SK-N-SH treated with all-trans-retinoic acid at 6 μM for 48 hours (cell line): ENCODE measurements at regions not wholly inside any gene's neighbourhood (a gene's known extent, or its start where the extent isn't known, plus 50 kb on each side); places are given as distances from the start of the nearest gene placed in this dataset.

ENCODE experiments used
- ATAC-seq: fragments of 200-7000 bp; cut with Tn5 transposase; 3 replicates; pipeline ENCODE4 v1.9.1; 2020; ENCODE audit warnings: mild to moderate bottlenecking, moderate library complexity
- ARNTL ChIP-seq: fragments of 450-650 bp; formaldehyde crosslinking; IDR thresholded peaks from 2 replicates; pipeline ENCODE4 v1.5.0; 2020; ENCODE audit warnings: low read depth, mild to moderate bottlenecking, moderate library complexity, borderline replicate concordance
- BACH2 ChIP-seq: fragments of 250-450 bp; sonication (Bioruptor Pico); IDR thresholded peaks from 2 replicates; pipeline ENCODE4 v1.9.0; 2021; ENCODE audit warnings: mild to moderate bottlenecking, borderline replicate concordance
- CREB5 ChIP-seq: fragments of 250-450 bp; sonication (Bioruptor Pico); IDR thresholded peaks from 2 replicates; pipeline ENCODE4 v1.5.1; 2020; ENCODE audit warnings: low read depth, mild to moderate bottlenecking, moderate library complexity
- CSDC2 ChIP-seq: fragments of 250-450 bp; sonication (Bioruptor Pico); IDR thresholded peaks from 2 replicates; pipeline ENCODE4 v1.5.0; 2020; ENCODE audit warnings: mild to moderate bottlenecking, moderate library complexity
- ESRRG ChIP-seq: fragments of 250-450 bp; sonication (Bioruptor Pico); IDR thresholded peaks from 2 replicates; pipeline ENCODE4 v1.6.1; 2021; ENCODE audit warnings: mild to moderate bottlenecking
- GLIS3 ChIP-seq: fragments of 250-450 bp; sonication (Bioruptor Pico); IDR thresholded peaks from 2 replicates; pipeline ENCODE4 v1.5.0; 2020; ENCODE audit warnings: mild to moderate bottlenecking, moderate library complexity
- ISL1 ChIP-seq: fragments of 250-450 bp; sonication (Bioruptor Pico); IDR thresholded peaks from 2 replicates; pipeline ENCODE4 v2.1.2; 2022; ENCODE audit warnings: mild to moderate bottlenecking, moderate library complexity
- OSR1 ChIP-seq: fragments of 250-450 bp; sonication (Bioruptor Pico); IDR thresholded peaks from 2 replicates; pipeline ENCODE4 v1.8.0; 2022; ENCODE audit warnings: moderate library complexity, mild to moderate bottlenecking, inconsistent platforms
- PATZ1 ChIP-seq: fragments of 250-450 bp; sonication (Bioruptor Pico); IDR thresholded peaks from 2 replicates; pipeline ENCODE4 v1.8.0; 2020; ENCODE audit warnings: mild to moderate bottlenecking, moderate library complexity, borderline replicate concordance
- POU6F1 ChIP-seq: fragments of 250-450 bp; sonication (Bioruptor Pico); IDR thresholded peaks from 2 replicates; pipeline ENCODE4 v1.8.0; 2021; ENCODE audit warnings: low read depth, mild to moderate bottlenecking, moderate library complexity, borderline replicate concordance
- PPARA ChIP-seq: fragments of 250-450 bp; sonication (Bioruptor Pico); IDR thresholded peaks from 2 replicates; pipeline ENCODE4 v1.5.0; 2020; ENCODE audit warnings: mild to moderate bottlenecking, borderline replicate concordance
- RARB ChIP-seq: fragments of 250-450 bp; sonication (Bioruptor Pico); IDR thresholded peaks from 2 replicates; pipeline ENCODE4 v1.8.0; 2021; ENCODE audit warnings: mild to moderate bottlenecking, moderate library complexity
- SNAI2 ChIP-seq: fragments of 250-450 bp; sonication (Bioruptor Pico); IDR thresholded peaks from 2 replicates; pipeline ENCODE4 v1.5.0; 2020; ENCODE audit warnings: mild to moderate bottlenecking, moderate library complexity
- TCF4 ChIP-seq: fragments of 250-450 bp; sonication (Bioruptor Pico); IDR thresholded peaks from 2 replicates; pipeline ENCODE4 v1.8.0; 2021; ENCODE audit warnings: mild to moderate bottlenecking, moderate library complexity, borderline replicate concordance
- TOX ChIP-seq: fragments of 250-450 bp; sonication (Bioruptor Pico); IDR thresholded peaks from 2 replicates; pipeline ENCODE4 v1.8.0; 2021; ENCODE audit warnings: mild to moderate bottlenecking, moderate library complexity, borderline replicate concordance
- ZC3H10 ChIP-seq: fragments of 250-450 bp; sonication (Bioruptor Pico); IDR thresholded peaks from 2 replicates; pipeline ENCODE4 v1.5.1; 2021; ENCODE audit warnings: mild to moderate bottlenecking, moderate library complexity
- ZFP30 ChIP-seq: fragments of 450-650 bp; formaldehyde crosslinking; IDR thresholded peaks from 2 replicates; pipeline ENCODE4 v1.5.0; 2022; ENCODE audit warnings: mild to moderate bottlenecking, moderate library complexity
- ZNF565 ChIP-seq: fragments of 450-650 bp; formaldehyde crosslinking; conservative IDR thresholded peaks from 2 replicates; pipeline ENCODE4 v1.5.0; 2020; ENCODE audit warnings: low read depth, mild to moderate bottlenecking, moderate library complexity
- ZNF70 ChIP-seq: fragments of 450-650 bp; formaldehyde crosslinking; IDR thresholded peaks from 2 replicates; pipeline ENCODE4 v1.5.0; 2020; ENCODE audit warnings: mild to moderate bottlenecking, moderate library complexity
- ZNF8 ChIP-seq: fragments of 450-650 bp; formaldehyde crosslinking; IDR thresholded peaks from 2 replicates; pipeline ENCODE4 v1.5.0; 2020; ENCODE audit warnings: mild to moderate bottlenecking, moderate library complexity

- ATAC-seq = no peak
- TF ChIP-seq OSR1 (CRISPR knock-in tag) (no peak), ZNF565 (no peak), ZNF70 (no peak), CSDC2 (CRISPR knock-in tag) (no peak)
These were observed 121.8 kb upstream of the MTAP start for GRCh38 chr9:21680590-21680989.

GRCh38 chr9:21681641-21682040 lies 120.8 kb upstream of the MTAP start:
- TF ChIP-seq CREB5 (no peak), OSR1 (CRISPR knock-in tag) (no peak), RARB (CRISPR knock-in tag) (no peak)
- ATAC-seq = no peak

GRCh38 chr9:21682381-21682780 lies 120.1 kb upstream of the MTAP start:
- TF ChIP-seq CSDC2 (CRISPR knock-in tag) (no peak), TOX (CRISPR knock-in tag) (no peak), GLIS3 (CRISPR knock-in tag) (no peak), ZNF8 (CRISPR knock-in tag) (no peak), CREB5 (no peak), PATZ1 (CRISPR knock-in tag) (no peak), BACH2 (CRISPR knock-in tag) (no peak)
- ATAC-seq = no peak

GRCh38 chr9:21682981-21683380 lies 119.5 kb upstream of the MTAP start:
- no peak for TF ChIP-seq PPARA (CRISPR knock-in tag)
- no peak for TF ChIP-seq ZNF8 (CRISPR knock-in tag)
- TF ChIP-seq ZNF70 = no peak
- no peak for TF ChIP-seq ARNTL
- TF ChIP-seq PATZ1 (CRISPR knock-in tag) = no peak
- no peak for TF ChIP-seq ISL1
- no peak for TF ChIP-seq ESRRG
- TF ChIP-seq OSR1 (CRISPR knock-in tag) = no peak
- no peak for TF ChIP-seq CSDC2 (CRISPR knock-in tag)
- no peak for TF ChIP-seq SNAI2
- no peak for TF ChIP-seq ZFP30 (CRISPR knock-in tag)
- no peak for TF ChIP-seq TCF4 (CRISPR knock-in tag)
- TF ChIP-seq ZNF565 = no peak
- no peak for TF ChIP-seq TOX (CRISPR knock-in tag)
- TF ChIP-seq ZC3H10 (CRISPR knock-in tag) = no peak
- no peak for TF ChIP-seq POU6F1 (CRISPR knock-in tag)
- TF ChIP-seq GLIS3 (CRISPR knock-in tag) = no peak
- no peak for ATAC-seq
